Prostate gland (tissue), 2 donors: ENCODE measurements at regions not wholly inside any gene's neighbourhood (a gene's known extent, or its start where the extent isn't known, plus 50 kb on each side); places are given as distances from the start of the nearest gene placed in this dataset.
"Not testable (repeated sequence)": the region's sequence is repeated elsewhere in the genome, so short reads cannot be mapped to it uniquely, and the experiment has no call there.

Source experiments
- DNase-seq: peaks from one replicate; pipeline ENCODE4 v3.0.0-alpha.2; 2019; ENCODE audit warnings: low spot score
- H3K27ac ChIP-seq, 2 donors: fragments of 200-600 bp; sonication (generic); 2 replicates each; pipeline ENCODE4 v1.5.1; 2017 to 2019
- H3K27me3 ChIP-seq: fragments of 200-600 bp; sonication (generic); replicated peaks from 2 replicates; pipeline ENCODE4 v1.5.1; 2019; ENCODE audit not compliant: insufficient read depth
- H3K36me3 ChIP-seq, 2 donors: fragments of 200-600 bp; sonication (generic); 1 replicate in 1 of 2; 2 replicates in 1 of 2; pipeline versions ENCODE4 v1.5.1 to v1.8.1; 2017 to 2019
- H3K4me1 ChIP-seq: fragments of 200-600 bp; sonication (generic); replicated peaks from 2 replicates; pipeline ENCODE4 v1.5.1; 2019
- H3K4me3 ChIP-seq, 2 donors: fragments of 200-600 bp; sonication (generic); 2 replicates each; pipeline ENCODE4 v1.5.1; 2017 to 2019
- H3K9me3 ChIP-seq: fragments of 200-600 bp; sonication (generic); 2 replicates; pipeline ENCODE4 v1.5.1; 2017
- POLR2A ChIP-seq: fragments of 450-650 bp; IDR thresholded peaks from one replicate; pipeline ENCODE4 v1.6.1; 2016; ENCODE audit warnings: antibody characterized with exemption, mild to moderate bottlenecking
- POLR2AphosphoS5 ChIP-seq: sonication (generic); formaldehyde crosslinking; IDR thresholded peaks from one replicate; pipeline ENCODE4 v1.6.1; 2017; ENCODE audit warnings: antibody characterized with exemption
- WGBS: methylation state at CpG from one replicate; pipeline ENCODE4 v1.1.5; 2018; 5-methylcytosine and 5-hydroxymethylcytosine counted together
- intact Hi-C: fragments of 100-400 bp; cut with DNase I; formaldehyde crosslinking; loops from one replicate; pipeline ENCODE4 v1.14.2; 2022
- TF ChIP-seq, protein P1 (sequence below), 4 experiments: fragments of 200-600 bp in 2 of 4; fragments of 450-650 bp in 2 of 4; sonication (generic) in 2 of 4; IDR thresholded peaks; 1 replicate in 3 of 4; 2 replicates in 1 of 4; pipeline ENCODE4 v1.5.1; 2016 to 2019; ENCODE audit warnings: antibody characterized with exemption in 4 of 4, mild to moderate bottlenecking in 2 of 4, moderate library complexity in 2 of 4

DNA sequence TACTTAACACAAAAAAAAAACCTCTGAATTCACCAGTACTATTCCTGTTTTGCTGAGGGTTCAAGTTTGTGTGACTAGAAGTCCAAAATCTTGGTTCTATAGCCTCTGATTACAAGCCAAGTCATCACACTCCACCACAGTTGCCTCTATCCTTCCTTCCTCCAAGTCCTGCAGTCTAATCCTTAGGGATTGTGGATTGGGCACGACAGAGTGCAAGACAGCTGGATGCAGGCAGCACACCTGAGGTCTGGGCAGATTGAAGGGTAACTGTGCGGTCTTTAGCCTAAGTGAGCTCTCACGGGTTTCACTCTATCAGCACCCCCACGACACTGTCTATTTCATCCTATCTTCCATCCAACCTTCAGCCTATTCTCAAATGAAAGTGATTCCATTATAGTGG, 299.4 kb upstream of the ID2 start:
- no peaks in the 10 kb centered on the region for H3K9me3 ChIP-seq
- no peaks in the 10 kb centered on the region for H3K4me1 ChIP-seq
- no peak for DNase-seq
- TF ChIP-seq POLR2A (no peak), POLR2AphosphoS5 (no peak)
- TF ChIP-seq, protein P1, sequence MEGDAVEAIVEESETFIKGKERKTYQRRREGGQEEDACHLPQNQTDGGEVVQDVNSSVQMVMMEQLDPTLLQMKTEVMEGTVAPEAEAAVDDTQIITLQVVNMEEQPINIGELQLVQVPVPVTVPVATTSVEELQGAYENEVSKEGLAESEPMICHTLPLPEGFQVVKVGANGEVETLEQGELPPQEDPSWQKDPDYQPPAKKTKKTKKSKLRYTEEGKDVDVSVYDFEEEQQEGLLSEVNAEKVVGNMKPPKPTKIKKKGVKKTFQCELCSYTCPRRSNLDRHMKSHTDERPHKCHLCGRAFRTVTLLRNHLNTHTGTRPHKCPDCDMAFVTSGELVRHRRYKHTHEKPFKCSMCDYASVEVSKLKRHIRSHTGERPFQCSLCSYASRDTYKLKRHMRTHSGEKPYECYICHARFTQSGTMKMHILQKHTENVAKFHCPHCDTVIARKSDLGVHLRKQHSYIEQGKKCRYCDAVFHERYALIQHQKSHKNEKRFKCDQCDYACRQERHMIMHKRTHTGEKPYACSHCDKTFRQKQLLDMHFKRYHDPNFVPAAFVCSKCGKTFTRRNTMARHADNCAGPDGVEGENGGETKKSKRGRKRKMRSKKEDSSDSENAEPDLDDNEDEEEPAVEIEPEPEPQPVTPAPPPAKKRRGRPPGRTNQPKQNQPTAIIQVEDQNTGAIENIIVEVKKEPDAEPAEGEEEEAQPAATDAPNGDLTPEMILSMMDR (IDR thresholded peaks at IDR 0.05): no peak
- H3K27ac ChIP-seq: no peak overlapping the region
- 88% methylated on average over 4 of the region's 4 CpGs for WGBS
- intact Hi-C loops: no loop called here
- H3K36me3 ChIP-seq: no peaks in the 10 kb centered on the region
- no peak overlapping the region for H3K4me3 ChIP-seq
- H3K27me3 ChIP-seq: no peaks in the 10 kb centered on the region

DNA sequence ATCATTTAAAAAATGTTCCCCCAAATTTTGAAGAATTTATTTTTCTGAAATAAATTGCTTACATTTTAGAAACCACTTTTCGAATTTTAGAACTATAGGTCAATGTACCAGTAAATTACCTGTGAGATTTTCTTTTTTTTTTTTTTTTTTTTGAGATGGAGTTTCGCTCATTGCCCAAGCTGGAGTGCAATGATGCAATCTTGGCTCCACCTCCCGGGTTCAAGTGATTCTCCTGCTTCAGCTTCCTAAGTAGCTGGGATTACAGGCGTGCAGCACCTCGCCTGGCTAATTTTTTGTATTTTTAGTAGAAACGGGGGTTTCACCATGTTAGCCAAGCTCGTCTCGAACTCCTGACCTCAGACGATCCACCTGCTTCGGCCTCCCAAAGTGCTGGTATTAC, 295.1 kb upstream of the ID2 start:
- H3K4me3 ChIP-seq, H3K36me3 ChIP-seq, DNase-seq, H3K4me1 ChIP-seq, H3K27me3 ChIP-seq, H3K9me3 ChIP-seq, H3K27ac ChIP-seq, intact Hi-C loops: not testable (repeated sequence)
- WGBS: 89% methylated on average over 10 of the region's 10 CpGs

DNA sequence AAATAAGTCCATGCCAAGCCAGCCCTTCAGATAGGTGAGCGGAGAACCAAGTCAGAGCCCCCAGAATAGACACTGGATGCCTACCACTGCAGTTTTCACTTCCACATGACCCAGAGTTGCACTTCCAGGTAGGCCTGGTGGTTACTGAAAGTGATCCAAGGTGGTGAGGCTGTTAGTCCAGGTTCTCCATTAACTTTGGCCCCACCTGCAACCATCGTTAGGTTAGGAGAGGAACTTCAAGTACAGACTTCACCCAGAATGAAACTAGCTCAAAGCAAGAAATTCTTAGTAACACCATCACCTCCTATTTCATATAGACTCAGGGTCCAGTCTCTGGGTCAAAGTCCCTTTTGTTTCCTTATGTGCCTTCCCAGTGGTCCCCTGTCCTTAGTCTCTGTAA, 293.1 kb upstream of the ID2 start:
- Histone ChIP-seq H3K9me3 (no peaks in the 10 kb centered on the region), H3K36me3 (no peaks in the 10 kb centered on the region), H3K4me1 (no peaks in the 10 kb centered on the region), H3K27me3 (no peaks in the 10 kb centered on the region), H3K4me3 (no peak overlapping the region), H3K27ac (no peak overlapping the region)
- TF ChIP-seq, protein P1 (IDR thresholded peaks at IDR 0.05): no peak
- TF ChIP-seq POLR2A (no peak), POLR2AphosphoS5 (no peak)
- WGBS: 97% methylated on average over 2 of the region's 2 CpGs
- DNase-seq: no peak
- intact Hi-C loops: no loop called here

DNA sequence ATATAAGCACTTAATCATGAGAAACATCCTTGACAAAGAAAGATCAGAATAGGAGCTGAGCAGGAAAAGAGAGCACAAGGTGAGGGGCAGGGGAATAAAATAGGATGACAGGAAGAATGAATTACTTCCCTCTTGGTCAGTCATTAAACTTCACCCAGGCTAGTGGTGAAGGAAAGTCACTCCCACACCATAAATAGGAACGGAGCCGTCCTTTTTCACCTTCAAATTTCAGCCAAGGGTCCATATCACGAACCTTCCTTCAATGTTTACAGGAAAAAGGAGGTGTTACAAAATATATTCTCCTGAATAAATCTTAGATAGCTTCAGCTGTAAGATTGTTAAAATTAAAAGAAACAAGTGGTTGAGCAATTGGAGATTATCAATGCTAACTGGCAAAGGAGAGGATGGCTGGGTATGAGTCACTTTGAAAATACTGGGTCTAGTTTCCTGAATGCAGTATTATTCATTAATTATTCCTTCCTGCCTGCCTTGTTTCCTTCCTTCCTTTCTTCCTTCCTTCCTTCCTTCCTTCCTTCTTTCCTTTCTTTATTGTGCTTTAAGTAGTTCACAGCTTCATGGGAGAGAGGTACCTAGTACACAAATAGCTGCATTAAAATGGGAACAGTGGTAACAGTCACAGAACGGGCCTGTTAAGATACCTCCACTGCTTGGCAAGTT, 292.3 kb upstream of the ID2 start:
- 62% methylated on average over 4 of the region's 4 CpGs for WGBS
- intact Hi-C loops: no loop called here
- Histone ChIP-seq H3K27ac (no peak overlapping the region), H3K9me3 (no peaks in the 10 kb centered on the region), H3K4me1 (no peaks in the 10 kb centered on the region), H3K36me3 (no peaks in the 10 kb centered on the region), H3K4me3 (no peak overlapping the region), H3K27me3 (no peaks in the 10 kb centered on the region)
- TF ChIP-seq POLR2AphosphoS5: no peak
- no peak for TF ChIP-seq POLR2A
- TF ChIP-seq, protein P1 (IDR thresholded peaks at IDR 0.05): no peak
- DNase-seq: no peak

DNA sequence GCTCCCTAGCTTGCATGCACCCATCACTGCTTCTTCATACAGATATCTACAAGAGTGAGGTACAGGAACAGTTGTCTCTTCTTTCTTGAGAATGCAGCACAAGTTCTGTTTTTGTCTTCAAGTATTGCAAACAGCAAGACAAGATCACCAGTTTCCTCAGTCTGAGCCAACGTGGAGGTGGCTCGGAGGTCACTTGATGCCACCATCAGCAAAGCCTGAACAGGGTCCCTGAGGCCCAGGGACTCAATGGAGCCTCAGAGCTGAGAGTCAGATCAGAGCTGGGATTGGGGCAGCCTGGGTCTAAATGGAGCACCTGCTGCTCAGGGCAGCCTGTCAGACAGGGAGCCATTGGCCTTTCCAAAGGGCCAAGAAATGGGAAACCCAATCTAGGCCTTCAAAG, 290.7 kb upstream of the ID2 start:
- intact Hi-C loops: no loop called here
- WGBS: 100% methylated on average over 2 of the region's 2 CpGs
- no peaks in the 10 kb centered on the region for H3K9me3 ChIP-seq
- no peak for DNase-seq
- no peak overlapping the region for H3K27ac ChIP-seq
- H3K4me1 ChIP-seq: no peaks in the 10 kb centered on the region
- H3K36me3 ChIP-seq: no peaks in the 10 kb centered on the region
- TF ChIP-seq POLR2AphosphoS5 (no peak), POLR2A (no peak)
- TF ChIP-seq, protein P1 (IDR thresholded peaks at IDR 0.05): no peak
- no peak overlapping the region for H3K4me3 ChIP-seq
- H3K27me3 ChIP-seq: no peaks in the 10 kb centered on the region
